Stromal cell of bone marrow (primary cell): ENCODE measurements at regions not wholly inside any gene's neighbourhood (a gene's known extent, or its start where the extent isn't known, plus 50 kb on each side); places are given as distances from the start of the nearest gene placed in this dataset.
"Not testable (repeated sequence)": the region's sequence is repeated elsewhere in the genome, so short reads cannot be mapped to it uniquely, and the experiment has no call there.

Experiments used
- DNase-seq: peaks from one replicate; pipeline ENCODE4 v3.0.0-alpha.2; 2012; ENCODE audit warnings: low read depth

DNA sequence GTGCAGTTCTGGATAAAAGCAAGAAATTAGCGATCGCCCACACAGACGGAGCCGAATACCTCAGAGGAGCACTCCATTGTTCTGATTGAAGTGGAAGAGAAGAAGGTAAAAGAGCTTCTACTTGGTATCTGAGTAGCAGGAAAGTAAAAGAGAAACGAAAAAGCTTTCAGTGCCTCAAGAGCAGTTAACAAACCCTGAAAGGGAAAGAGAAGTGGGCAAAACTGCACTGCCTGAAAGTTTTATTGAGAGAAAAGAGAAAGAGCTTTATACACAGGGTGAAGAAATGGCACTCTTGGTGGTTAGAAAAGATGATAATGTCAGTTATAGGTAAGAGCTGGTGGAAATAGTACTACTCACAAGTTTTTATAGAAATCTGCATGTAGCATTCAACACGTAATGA is 192.8 kb downstream of the CDCA7 start:
- no peak for DNase-seq

DNA sequence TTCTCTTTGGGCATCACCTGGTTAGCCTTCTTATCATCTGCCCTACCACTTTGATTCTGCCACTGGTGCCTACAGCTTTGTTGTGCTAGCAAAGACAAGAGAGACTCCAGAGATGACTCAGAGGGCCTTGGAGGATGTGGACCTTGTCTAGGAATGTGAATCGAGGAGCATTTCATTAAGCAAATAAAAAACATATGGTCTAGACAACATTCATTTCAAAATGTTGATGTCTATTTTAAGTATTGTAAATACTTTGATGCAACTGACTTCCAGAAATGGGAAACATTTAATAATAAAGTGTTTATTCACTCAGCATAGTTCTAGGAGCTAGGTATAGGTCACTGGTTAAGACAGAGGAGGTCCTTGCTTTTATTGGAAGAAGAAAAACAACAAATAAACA is 195.5 kb downstream of the CDCA7 start:
- DNase-seq: no peak

DNA sequence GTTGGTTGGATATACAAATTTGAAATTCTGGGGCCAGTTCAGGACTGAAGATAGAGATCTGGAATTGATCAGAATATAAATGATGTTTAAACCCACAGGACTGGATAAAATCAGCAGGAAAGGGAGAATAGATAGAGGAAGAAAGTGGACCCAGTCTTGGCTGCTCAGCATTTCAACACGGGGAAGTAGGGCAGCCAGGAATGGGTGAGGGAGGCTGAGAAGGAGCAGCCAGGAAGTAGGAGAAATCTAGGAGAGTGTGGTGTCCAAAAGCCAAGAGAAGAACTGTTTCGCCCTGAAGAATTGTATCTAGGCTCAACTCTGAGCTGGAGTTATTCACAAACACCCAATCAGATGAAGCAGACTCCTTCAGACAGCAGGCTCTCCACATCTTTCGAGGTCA is 197.9 kb downstream of the CDCA7 start:
- no peak for DNase-seq

DNA sequence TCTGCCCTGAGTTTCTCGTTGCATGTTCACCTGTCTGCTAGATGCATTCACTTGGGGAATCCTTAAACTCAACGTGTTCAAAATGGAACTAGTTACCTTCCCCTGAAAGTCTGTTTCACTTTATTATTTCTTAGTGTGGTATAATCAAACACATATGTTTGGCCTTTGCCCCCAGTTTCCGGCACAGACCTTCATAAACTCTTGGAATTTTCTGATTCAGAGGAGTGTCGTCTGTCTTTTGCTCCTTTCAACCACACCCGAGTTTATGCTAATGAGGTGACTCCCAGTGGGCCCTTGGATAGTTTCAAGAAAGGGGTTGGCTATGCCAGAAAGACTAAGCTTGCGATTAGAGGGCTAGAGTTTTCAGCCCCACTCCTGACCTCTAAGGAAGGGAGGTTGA is 198.9 kb downstream of the CDCA7 start:
- no peak for DNase-seq

DNA sequence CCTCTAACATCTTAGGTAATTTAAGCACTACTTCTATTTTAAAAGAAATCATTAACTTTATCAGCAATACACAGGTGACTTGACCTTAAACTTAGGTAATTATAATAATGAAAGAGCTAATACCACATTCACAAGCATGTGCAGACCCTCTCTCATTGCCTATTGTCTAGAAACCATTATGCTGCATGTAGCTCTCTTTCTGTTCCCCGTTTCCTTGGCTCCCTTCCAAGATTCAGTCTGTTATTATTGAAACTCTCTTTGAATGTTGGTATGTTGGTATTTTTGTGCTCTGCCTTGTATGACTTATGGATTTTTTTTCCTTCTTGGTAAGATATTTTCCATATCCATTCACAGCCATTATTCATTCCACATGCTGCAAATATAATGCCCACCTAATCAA is 201.2 kb downstream of the CDCA7 start:
- DNase-seq: no peak

DNA sequence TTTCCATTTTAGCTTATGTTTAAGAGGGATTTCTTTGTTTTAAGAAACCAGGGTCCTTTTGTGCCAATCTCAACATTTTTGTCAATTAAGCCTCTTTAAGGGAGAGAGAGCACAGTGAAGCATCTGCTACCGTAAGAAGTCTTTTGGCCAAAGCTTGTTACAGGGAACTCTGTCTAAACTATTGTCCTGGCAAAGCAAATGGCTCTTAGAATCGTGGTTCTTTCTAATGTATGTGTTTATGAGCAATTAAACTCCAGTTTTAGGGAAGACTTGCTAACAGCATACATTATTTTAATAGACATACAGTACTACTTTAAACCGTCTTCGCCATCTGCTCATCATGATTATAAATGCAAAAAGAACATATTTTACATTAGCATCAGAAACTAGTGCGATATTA is 202.1 kb downstream of the CDCA7 start:
- DNase-seq: no peak

DNA sequence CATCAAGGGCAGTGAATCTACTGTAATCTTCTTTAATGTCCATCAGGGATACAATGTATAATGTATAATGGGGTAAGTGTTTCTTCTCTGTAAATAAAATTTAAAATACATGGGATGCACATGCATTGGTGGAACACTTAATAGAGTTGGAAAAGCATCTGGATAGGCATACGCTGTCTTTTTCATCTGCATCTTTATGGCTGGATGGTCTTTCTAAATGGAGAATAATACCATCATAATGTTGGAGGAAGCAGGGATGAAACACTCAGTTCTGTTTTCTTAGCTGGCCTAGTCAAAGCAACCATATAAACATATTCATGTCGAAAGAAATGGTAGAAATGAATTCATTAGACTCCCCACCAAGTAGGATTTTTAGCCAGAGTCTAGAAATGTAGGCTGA is 202.8 kb downstream of the CDCA7 start:
- no peak for DNase-seq

DNA sequence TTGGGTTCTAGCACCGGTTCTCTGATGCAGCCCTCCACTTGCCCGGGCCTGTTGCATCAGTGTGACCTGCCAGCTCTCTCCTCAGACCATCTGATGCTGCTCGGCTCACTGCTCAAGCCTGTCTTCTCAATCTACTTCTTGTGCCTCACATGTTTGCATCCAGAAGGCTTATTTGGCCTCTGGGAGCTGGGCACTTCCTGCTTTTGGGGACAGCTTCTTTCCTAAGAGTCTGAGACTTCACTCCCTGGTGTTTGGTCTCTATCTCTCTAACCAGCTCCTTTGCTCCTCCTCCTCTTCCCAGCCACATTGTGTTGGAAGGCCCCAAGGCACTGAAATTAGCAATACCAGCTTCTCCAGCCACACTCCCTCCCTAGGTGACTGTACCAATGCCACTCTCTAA is 212.8 kb downstream of the CDCA7 start:
- no peak for DNase-seq

DNA sequence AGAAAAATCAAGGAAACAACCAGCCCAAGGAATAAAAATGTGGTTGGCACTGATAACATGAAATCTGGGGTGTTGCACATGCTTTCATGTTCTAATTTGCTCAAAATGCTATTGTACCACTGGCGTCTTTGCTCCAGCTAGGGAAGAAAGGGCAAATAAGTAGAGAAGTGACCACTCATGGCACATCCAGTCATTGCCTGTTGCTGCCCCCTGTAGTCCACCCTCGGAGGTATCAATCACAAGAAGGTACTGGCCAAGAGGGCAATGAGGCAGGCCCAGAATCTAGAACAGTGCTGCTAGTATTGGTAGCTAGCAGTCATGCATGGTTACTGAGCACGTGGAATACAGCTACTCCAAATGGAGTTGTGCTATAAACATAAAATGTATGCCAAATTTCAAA is 213.4 kb downstream of the CDCA7 start:
- DNase-seq: no peak

DNA sequence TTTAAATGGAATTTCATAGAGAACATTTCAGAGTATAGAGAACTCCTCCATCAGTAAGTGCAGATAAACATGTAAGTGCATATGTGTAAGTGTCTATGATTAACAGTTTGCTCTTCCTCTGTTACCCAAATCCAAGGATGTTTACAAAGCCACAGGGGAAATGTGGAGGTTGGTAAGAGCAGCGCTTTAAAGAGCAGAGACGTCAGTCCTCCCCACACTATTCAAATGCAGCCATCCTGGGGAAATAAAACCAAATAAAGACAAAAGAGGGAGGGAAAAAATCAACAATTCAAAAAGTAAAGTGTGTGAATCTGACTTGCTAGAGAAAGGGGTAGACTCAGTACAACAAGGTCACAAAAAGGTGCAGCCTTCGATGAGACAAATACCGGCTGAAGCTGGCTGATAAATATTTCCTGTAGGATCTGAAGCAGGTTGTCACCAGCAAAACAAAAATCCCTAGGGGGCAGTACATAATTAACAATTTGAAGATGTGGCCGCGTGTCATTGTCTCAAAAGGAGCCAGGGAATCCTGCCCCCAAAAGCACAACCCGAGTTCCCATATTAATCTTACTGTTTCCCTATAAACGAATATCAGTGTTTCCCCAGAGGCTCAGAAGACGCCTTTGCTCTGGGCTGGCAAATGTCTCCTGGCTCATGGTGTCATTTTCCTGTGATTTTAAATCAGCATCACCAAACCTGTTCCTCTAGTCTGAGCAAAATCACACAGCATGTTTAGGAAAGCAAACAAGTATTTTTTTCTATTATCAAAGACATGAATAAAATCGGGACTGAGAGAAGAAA is 216.5 kb downstream of the CDCA7 start:
- no peak for DNase-seq

DNA sequence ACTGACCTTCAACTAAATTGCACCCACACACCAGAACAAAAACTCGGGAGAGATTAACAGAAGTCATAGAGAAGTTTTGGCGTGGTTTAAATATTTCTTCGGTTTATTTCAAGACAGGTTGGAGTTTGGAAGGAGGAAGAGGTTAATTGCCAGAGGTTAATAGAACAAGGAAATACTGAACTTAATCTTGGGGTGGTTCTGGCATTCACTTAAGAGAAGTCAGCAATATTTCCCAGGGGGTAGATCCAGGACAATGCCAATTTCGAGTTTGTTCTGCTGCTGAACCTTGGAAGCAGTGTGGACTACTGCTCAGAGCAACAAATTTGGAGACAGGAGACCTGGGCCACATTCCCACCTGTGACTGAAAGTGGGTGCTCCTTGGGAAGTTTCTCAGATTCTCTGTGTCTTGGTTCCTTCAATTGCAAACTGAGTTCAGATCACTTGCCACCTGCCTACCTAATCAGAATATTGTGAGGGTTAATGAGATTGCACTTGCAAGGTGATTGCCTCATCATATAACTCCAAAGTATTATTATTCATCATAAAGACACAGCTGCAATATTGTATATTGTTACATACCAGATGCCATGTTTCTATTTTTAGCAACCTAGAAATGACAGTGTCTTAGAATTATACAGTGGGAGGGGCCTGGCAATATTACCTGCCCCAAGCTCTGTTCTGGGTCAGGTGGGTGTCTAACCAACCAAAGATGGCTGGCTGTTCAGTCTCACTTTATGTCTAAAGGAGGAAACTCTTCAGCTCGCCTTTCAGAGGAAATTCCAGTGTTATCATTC is 217.4 kb downstream of the CDCA7 start:
- DNase-seq: no peak

DNA sequence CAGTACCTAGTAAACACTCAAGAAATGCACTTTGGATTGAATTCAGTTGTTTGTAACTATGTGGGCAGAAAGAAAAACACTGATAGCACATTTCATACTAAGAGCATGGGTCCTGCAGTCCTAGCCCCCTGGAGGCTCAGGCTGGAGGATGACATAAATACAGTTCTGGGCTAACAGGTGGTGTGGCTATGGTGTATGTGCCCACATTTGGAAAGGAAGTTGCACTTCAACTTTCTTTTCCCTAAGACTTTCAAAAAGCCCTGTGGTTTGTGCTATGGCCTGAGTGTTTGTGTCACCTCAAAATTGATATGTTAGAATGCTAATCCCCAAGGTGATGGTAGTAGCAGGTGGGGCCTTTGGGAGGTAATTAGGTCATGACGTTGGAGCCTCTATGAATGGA is 218.2 kb downstream of the CDCA7 start:
- DNase-seq: no peak

DNA sequence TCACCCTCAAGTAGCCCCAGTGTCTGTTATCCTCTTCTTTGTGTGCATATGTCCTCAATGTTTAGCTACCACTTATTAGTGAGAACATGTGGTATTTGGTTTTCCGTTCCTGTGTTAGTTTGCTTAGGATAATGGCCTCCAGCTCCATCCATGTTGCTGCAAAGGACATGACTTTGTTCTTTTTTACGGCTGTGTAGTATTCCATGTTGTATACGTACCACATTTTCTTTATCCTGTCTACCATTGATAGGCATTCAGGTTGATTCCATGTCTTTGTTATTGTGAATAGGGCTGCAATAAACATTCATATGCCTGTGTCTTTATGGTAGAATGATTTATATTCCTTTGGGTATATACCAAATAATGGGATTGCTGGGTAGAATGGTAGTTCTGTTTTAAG is 219.1 kb downstream of the CDCA7 start:
- DNase-seq: not testable (repeated sequence)

DNA sequence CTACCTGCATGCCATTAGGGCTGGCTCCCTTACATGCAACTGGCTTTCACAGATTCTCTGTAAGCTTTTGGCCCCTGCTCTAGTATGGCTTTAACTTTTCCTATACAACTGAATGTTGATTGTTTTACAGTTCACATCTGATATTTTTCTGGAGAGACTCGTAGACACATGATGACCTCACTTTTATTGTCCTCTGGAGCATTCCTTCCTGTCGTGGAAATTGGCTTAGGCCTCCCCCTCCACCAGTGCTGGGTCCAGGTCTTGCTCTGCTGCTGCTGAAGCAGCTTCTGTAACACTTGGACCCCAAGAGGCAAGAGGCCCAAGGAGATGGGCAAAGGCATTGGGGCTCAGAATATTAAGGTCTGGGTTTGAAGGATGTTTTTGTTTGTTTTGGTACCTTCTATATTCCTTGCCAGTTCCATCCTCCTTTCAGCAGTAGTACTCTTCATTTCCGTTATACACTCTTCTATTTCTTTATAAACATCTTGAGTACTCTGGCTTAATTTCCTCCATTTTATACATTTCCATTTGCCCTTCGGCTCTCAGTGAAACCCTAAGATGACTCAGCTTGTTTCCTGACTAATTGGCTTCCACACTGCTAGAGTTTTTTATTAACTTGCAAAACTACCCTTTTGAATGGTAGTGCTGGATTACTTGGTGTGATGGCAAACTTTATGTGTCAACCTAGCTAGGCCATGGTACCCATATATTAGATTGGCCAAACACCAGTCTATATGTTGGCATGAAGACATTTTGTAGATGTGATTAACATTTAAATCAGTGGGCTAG is 219.8 kb downstream of the CDCA7 start:
- DNase-seq: no peak

DNA sequence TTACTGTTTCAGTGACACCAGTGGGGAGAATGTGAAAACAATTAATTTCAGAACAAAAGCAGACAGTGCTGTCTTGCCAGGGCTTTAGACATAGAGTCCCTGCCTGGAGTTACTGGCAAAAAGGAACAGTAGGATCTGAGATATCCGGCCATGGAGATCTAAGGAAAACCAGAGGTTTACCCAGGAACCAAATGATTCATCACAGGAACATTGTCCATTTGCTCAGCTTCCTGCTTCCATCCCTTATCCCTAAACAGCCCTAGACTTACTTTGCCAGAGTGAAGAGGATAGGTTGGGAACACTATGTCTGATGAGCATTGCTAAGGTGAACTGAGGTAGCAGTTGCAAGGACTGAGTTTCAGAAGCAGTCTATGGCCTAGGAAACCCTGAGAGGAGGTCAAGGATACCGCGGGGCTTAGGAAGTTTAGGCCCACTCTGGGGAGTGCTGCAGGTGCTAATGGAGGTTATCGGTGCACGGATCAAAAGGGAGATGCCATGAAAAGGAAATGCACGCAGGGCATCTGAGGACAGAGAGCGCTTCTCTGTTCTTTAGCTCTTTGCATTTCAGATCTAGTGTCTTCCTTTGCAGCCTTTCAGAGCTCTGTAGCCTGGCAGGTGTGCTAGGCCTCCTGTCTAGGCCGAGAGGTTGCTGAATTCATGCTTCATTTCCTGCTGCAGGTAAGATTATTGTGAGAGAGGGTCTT is 223.9 kb downstream of the CDCA7 start:
- no peak for DNase-seq

DNA sequence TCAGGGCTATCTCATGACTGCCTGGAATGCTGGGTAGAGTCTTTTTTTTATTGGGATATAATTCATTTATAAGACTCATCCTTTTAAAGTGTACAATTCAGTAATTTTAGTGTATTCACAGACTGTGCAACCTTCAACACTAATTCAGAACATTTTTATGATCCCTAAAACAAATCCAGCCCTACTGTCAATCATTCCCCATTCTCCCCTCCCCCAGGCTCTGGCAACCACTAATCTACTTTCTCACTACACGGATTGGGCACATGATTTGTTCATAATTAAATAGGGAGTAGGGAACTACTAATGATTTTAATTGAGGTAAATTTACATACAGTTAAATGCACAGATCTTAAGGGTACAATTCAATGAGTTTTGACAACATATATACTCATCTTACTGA is 225.7 kb downstream of the CDCA7 start:
- no peak for DNase-seq

DNA sequence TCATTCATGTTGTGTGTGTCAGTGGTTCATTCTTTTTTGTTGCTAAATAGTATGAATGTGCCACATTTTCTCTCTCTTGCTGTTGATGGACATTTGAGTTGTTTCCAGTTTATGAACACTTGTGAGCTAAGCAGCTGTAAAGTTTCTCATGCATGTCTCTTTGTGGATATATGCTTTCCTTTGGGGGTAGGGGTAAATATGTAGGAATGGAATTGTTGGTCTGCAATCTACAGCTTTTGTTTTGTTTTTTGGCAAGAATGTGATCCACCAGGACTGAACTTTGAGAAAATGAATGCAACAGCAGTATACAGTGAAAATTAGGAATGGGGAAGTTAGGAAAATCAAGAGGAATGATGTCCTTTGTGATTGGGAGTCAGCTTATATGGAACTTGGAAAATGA is 226.3 kb downstream of the CDCA7 start:
- DNase-seq: no peak

DNA sequence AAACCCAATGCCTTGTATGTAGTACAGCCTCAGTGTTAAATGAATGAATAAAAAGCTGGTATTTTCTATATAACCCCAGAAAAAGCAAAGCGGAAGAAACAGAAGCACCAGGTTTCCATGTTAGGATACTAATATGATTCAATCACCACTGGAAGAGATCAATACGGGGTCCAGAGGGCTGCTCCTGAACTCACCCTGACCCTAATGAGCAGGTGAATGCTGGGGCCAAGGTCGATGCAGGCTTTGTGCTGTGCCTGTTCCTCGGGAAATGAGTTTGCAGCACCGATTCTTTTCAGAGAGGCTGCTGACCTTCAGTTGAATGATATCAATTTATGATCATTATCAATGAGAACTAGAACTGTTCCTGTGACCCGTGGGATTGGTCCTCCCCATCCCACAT is 228.5 kb downstream of the CDCA7 start:
- DNase-seq: no peak

DNA sequence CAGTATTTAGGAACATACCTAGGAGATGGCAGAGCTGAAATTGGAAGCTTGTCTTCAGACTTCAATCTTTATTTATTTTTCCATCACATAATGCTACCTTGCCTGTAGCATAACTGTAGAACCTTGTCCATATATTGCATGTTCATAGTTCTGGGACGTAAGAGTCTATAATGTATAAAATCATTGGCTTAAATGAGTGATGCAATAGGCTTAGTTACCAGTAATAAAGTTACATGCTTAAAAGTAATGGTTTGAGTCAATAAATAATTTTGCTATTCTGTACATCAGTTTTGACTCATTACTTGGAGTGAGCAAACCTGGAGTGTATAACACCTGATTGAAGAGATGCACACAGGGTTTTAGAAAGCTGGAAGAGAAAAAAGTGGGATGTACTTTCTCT is 229.3 kb downstream of the CDCA7 start:
- DNase-seq: no peak

DNA sequence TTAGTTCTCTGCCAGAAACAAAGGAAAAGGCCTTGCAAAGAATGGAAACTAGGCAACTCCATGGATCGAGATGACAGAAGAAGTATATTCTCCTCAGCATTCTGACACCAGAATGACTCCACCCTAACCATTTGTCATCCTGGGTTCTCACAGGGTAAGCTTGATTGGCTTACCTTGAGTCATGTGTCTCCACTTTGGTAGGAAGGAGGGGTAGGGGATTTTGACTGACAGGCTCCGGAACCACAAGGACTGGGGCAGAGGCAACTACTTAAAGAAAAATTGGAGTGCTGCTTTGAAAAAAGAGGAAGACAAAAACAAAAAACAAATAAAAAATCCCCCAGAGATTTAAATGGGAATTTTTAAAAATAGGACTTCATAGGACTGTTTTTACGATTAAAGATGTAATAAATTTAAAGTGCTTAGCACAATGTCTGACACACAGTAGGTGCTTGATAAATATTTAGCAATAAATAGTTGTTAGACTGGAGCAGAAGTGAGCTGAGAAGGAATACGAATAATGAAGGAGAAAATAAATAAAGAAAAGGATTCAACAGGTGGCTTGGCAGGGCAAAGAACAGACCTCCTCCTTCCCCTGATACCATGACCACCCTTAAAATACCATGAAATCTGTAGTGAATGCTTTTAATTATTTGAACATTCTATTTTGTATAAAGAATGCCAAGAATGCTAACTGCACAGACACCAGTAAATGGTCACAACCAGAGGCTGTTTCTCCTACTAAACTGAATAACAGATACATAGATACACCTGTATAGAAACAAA is 230.2 kb downstream of the CDCA7 start:
- no peak for DNase-seq

DNA sequence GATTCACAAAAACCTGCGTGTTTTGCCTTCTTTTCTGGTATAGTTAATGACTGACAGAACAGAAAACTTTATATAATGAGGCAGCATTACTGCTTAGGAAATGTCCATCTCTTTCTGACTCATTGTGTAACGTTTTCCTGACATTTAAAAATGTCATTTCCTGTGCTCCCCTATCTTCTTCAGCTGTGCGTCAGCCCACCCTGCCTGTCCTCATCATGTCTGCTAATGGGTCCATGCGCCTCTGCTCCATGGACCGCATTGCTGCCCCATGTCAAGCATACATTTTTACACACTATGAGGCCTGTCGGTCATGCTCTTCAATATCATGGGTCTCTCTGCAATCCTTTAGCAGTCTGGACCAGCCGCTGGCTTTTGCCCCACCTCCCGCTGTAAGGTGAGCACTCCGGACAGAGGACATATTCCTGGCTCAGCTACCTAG is 234.3 kb downstream of the CDCA7 start:
- DNase-seq: no peak
